GM12865 (cell line): ENCODE measurements at regions not wholly inside any gene's neighbourhood (a gene's known extent, or its start where the extent isn't known, plus 50 kb on each side); places are given as distances from the start of the nearest gene placed in this dataset.
"Not testable (repeated sequence)": the region's sequence is repeated elsewhere in the genome, so short reads cannot be mapped to it uniquely, and the experiment has no call there.

Experiments
- DNase-seq: peaks from one replicate; pipeline ENCODE4 v3.0.0; 2010; ENCODE audit warnings: low read depth
- H3K4me3 ChIP-seq: 2 replicates; pipeline ENCODE4 v1.5.1; 2011; ENCODE audit warnings: mild to moderate bottlenecking, low read depth, low read length, control low read depth
- TF ChIP-seq, protein P1 (sequence below): IDR thresholded peaks from 2 replicates; pipeline ENCODE4 v1.5.1; 2011; ENCODE audit warnings: low read length, control low read depth, low read depth, inconsistent platforms; ENCODE audit not compliant: insufficient read depth; ENCODE audit errors: missing control alignments

DNA sequence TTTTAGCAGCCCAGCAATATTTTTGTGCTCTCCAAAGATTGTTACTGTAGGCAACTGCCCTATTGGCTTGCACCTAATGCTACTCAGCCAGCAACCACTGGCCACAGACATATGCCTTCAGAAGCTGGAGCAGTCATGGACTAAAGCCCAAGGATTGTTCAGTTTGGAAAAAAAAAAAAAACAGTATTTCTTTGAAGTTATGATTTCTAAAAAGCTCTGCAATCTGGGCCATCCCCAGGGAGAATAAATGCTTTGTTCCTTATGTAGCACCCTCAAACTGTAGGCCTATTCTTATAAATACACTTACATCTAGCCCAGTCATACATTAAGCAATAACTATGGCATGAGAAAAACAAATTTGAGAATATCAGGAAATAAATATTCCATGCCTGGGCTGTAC lies 2190.5 kb upstream of the RAG2 start:
- DNase-seq: no peak
- TF ChIP-seq, protein P1, sequence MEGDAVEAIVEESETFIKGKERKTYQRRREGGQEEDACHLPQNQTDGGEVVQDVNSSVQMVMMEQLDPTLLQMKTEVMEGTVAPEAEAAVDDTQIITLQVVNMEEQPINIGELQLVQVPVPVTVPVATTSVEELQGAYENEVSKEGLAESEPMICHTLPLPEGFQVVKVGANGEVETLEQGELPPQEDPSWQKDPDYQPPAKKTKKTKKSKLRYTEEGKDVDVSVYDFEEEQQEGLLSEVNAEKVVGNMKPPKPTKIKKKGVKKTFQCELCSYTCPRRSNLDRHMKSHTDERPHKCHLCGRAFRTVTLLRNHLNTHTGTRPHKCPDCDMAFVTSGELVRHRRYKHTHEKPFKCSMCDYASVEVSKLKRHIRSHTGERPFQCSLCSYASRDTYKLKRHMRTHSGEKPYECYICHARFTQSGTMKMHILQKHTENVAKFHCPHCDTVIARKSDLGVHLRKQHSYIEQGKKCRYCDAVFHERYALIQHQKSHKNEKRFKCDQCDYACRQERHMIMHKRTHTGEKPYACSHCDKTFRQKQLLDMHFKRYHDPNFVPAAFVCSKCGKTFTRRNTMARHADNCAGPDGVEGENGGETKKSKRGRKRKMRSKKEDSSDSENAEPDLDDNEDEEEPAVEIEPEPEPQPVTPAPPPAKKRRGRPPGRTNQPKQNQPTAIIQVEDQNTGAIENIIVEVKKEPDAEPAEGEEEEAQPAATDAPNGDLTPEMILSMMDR: no peak
- H3K4me3 ChIP-seq: no peak overlapping the region

DNA sequence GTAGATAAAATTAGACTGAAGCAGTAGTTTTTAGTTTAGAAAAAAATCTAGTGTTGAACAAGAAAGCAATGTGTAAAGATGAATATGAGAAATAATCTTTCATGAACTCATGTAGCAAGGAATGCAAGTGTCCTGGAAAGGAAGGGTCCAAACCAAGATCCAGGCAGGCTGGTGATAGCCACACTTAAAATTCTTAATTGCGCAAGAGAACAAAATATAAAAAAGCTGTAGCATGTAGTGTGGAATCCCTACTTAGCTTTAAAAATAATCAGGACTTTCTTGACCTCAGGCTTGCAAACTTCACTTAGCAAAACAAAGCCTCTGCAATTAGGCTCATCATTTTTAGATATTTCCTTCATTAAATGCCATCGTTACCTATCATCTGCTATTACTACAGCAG lies 2186.1 kb upstream of the RAG2 start:
- no peak overlapping the region for H3K4me3 ChIP-seq
- DNase-seq: no peak
- TF ChIP-seq, protein P1: no peak

DNA sequence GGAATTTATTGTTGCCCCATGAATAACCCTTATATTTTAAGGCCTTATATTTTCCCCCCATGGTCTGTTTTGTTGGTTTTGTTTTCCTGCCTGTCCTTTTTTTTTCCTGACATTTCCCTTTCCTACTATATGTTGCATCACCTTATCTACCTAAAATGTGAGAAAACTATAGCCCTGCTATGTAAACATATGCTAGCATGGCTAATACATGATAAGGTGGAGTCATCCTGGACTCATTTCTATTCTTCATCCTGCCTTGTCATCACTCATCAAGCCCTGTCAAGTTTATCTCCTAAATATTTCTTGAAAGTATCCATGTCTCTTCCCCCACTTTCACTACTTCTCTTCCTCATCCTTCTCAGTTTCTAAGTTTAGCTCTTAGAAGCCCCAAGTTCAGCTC lies 2168.8 kb upstream of the RAG2 start:
- DNase-seq: no peak
- TF ChIP-seq, protein P1: no peak
- no peak overlapping the region for H3K4me3 ChIP-seq

DNA sequence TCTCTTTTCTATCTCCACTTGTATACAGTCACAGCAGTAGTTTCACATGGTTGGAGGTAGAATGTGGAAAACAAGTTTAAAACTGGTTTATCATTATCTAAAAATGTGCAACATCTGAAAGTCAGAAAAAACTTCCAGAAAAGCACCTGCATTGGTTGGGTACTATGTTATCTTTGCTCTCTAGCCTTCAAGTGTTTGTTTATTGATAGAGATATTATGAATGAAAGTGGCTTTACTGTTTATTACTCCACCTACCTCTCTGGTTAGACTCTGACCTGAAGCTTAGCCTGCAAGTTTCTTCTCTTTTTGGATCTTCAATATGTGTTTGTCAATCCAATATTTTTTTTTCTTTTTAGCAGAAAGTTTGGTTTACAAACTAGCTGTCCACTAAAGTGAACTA lies 2161.4 kb upstream of the RAG2 start:
- H3K4me3 ChIP-seq: no peak overlapping the region
- TF ChIP-seq, protein P1: no peak
- no peak for DNase-seq

DNA sequence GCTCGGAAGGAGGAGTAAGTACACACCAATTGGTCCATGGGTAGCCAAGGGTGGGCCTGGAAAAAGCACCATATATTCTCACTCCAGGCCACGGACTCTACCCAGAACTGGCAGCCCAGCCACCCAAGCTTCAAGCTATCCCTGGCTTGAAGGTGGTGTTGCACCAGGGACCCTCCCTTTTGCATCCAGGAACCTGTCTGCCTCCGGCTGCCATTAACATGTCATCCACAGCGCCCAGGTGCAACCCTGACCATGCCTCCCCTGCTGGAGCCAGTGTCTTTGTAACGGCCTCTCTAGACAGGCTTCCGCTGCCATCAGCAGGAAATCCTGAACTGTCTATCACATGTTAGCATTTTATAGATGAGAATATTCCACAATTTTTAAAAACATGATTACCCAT lies 2158.5 kb upstream of the RAG2 start:
- TF ChIP-seq, protein P1: no peak
- DNase-seq: no peak
- no peak overlapping the region for H3K4me3 ChIP-seq

DNA sequence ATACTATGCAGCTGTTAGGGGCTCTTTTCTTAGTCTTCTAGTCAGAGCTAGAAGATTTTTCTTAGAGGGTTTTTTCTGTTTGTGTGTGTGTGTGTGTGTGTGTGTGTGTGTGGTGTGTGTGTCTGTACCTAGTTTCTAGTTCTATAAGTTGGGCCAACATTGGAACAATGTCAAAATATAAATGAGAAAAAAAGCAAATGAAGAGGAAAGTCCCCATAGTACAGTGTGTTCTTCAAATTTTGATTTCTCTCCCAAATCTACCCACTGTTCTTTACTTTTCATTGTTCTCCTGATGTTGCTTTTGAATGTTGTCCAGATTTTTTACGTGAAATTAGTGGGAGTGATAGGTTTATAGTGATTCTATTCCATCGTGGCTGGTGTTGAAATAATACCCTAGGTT lies 2153.4 kb upstream of the RAG2 start:
- TF ChIP-seq, protein P1: no peak
- H3K4me3 ChIP-seq: no peak overlapping the region
- no peak for DNase-seq

DNA sequence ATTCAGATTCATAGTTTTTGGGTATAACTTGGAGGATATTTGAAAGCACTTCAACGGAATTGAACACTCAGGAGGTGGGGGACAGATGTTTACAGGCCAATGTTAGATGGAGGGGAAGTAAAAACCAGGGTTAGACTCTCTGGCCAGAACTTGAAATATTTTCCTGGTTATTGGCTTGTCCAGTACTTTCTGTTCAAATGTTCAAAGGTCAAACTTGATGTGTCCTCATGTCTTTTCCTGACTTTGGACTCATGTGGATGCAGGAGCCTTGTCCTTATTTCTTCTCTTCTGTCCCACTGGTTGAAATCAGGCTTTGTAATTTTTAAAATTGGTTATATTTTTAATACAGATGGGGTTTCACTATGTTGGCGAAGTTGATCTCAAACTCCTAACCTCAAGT lies 2148.5 kb upstream of the RAG2 start:
- not testable (repeated sequence) for DNase-seq, H3K4me3 ChIP-seq

DNA sequence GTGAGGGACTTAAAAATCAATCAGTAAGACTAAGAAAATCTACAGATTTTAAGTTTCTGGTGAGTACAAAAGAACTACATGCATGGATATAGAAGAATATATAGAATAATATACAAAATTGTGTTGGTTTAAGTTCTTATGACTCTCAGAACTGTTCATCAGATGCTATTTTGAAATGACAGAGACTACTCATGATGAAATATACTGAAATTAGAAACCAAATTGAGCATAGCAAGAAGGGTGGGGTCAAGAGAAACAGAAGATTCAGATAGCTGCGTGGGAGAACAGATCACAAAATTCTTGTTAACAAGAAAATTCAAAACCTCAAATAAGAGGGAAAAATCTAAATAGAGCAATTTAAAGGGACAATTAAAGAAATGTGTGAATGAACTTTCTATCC lies 2125.3 kb upstream of the RAG2 start:
- DNase-seq: no peak
- H3K4me3 ChIP-seq: no peak overlapping the region
- TF ChIP-seq, protein P1: no peak
